Cardiac fibroblast (primary cell): ENCODE measurements at regions not wholly inside any gene's neighbourhood (a gene's known extent, or its start where the extent isn't known, plus 50 kb on each side); places are given as distances from the start of the nearest gene placed in this dataset.

ENCODE experiments used
- DNase-seq, 2 donors: peaks; one replicate each; pipeline versions ENCODE4 v3.0.0 to v3.0.0-alpha.2; 2010; ENCODE audit warnings: low read depth in 2 of 2
- H3K4me3 ChIP-seq, 2 donors: replicated peaks in 1 of 2; 1 replicate in 1 of 2; 2 replicates in 1 of 2; pipeline ENCODE4 v1.5.1; 2011; ENCODE audit warnings: low read depth in 2 of 2, low read length in 2 of 2, mild to moderate bottlenecking in 2 of 2, moderate library complexity in 1 of 2
- CTCF ChIP-seq: IDR thresholded peaks from one replicate; pipeline ENCODE4 v1.5.1; 2011; ENCODE audit warnings: low read depth, mild to moderate bottlenecking, low read length, inconsistent platforms

GRCh38 chr10:78475437-78475836 is 441.8 kb downstream of the RPS24 start:
- no peak for TF ChIP-seq CTCF
- DNase-seq = no peak
- no peak overlapping the region for H3K4me3 ChIP-seq

DNA sequence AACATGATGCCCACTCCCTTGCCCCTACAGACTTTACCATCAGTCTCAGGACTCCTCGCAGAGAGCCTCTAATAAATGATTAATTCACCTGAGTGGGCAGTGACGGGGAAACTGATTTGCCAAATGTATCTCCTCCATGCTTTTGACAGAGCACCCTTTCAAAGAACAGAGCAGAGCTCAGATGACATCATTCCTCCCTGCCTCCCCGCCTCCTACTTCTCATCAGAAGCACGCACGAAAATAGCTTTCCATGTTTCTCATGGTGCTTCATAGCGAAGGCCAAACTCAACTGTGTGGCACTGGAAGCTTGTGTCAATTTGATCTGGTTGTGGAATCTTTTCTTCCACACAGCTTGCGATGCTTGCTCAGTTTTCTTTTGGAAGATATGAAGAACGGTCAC is 442.5 kb downstream of the RPS24 start:
- H3K4me3 ChIP-seq = no peak overlapping the region
- DNase-seq = no peak
- TF ChIP-seq CTCF = no peak

DNA sequence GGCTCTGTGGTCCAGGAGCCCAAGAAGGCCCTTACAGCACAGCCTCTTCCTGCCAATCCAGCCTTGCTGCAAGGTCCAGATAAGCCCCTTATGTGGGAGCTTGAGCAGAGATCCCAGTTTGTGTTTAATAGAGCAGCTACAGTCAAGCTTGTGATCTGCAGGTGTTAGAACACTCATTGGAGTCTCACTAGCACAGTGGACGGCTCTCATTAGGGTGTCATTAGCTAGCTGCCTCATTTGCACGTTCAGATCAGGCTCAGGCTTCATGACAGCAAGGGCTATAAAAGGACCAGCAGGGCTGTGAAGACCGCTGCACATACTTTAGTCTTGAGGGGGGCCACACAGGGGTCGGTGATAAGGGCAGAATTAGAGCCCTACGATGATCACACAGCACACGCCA is 443.2 kb downstream of the RPS24 start:
- DNase-seq = no peak
- TF ChIP-seq CTCF = no peak
- no peak overlapping the region for H3K4me3 ChIP-seq

DNA sequence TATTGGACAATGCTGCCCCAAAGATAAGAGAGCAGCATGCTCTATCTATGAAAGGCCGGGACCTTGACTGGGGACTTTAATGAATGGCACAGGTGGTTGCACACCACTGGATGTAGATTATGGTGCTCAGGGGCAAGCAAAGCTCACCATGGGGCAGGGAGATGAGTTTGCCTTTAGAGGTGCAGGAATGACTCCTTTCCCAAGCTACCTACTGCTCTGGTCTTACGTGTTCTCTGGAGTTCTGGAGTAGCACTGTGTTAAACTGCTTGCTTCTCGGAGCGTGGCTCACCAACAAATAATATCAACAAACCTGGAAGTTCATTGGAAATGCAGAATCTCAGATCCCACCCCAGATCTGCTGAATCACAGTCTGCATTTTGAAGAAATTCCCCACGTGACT is 445.3 kb downstream of the RPS24 start:
- DNase-seq = no peak
- no peak for TF ChIP-seq CTCF

GRCh38 chr10:78479467-78479866 is 445.8 kb downstream of the RPS24 start:
- H3K4me3 ChIP-seq = no peak overlapping the region
- DNase-seq = no peak
- TF ChIP-seq CTCF = no peak

More for the DNA sequence above, 445.3 kb downstream of the RPS24 start:
- no peak overlapping the region for H3K4me3 ChIP-seq

DNA sequence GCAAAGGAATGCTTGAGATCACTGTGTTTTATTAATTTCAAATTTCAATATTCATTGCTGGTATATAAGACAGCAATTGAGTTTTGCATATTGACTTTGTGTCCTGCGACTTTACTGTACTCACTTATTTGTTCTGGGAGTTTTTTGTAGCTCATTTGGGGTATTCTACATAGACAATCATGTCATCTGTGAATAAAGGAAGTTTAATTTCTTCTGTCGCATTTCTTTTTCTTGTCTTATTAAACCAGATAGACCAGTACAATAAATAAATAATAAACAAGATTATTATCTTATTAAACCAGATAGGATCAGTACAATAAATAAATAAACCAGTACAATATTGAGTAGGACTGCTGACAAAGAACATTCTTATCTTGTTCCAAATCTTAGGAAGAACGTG is 448.2 kb downstream of the RPS24 start:
- H3K4me3 ChIP-seq = no peak overlapping the region
- no peak for DNase-seq
- TF ChIP-seq CTCF = no peak

- no peak overlapping the region for H3K4me3 ChIP-seq
- TF ChIP-seq CTCF = no peak
- DNase-seq = no peak
Measured at GRCh38 chr10:78483641-78484040, 450.0 kb downstream of the RPS24 start.
